NB4 (cell line): ENCODE measurements at regions not wholly inside any gene's neighbourhood (a gene's known extent, or its start where the extent isn't known, plus 50 kb on each side); places are given as distances from the start of the nearest gene placed in this dataset.

Experiments used
- DNase-seq: peaks from one replicate; pipeline ENCODE4 v3.0.0; 2010; ENCODE audit warnings: low read depth
- H3K4me3 ChIP-seq: one replicate; pipeline ENCODE4 v1.5.1; 2011; ENCODE audit warnings: mild to moderate bottlenecking, low read depth, low read length, moderate library complexity
- MYC ChIP-seq: IDR thresholded peaks from 2 replicates; pipeline ENCODE4 v1.6.1; 2011; ENCODE audit warnings: low read depth, low read length
- POLR2A ChIP-seq: IDR thresholded peaks from 2 replicates; pipeline ENCODE4 v1.6.1; 2011; ENCODE audit warnings: mild to moderate bottlenecking; ENCODE audit not compliant: insufficient read length; ENCODE audit errors: extremely low read depth
- TF ChIP-seq, protein P1 (sequence below): IDR thresholded peaks from one replicate; pipeline ENCODE4 v1.5.1; 2012; ENCODE audit warnings: low read depth, low read length
- TF ChIP-seq, protein P2 (sequence below): IDR thresholded peaks from 2 replicates; pipeline ENCODE4 v1.6.1; 2011; ENCODE audit warnings: low read depth, low read length

DNA sequence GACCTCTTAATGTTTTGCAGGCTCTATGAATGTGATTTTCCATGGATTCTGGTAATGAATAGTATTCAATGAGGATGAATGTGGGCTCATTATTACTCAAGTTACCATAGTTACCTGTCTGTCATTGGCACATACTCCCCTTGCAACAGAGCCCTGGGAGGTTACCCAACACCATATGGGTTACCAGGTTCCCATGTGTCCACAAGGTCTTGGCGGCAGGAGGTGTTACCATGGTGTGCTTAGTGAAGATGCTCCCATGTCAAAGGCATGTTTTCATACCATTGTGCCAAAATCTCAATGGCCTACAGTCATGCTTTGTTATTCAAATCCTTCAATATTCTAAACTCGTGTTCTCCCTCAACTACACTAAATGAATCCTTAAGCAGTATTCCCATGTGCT lies 232.5 kb downstream of the HDGFL1 start:
- no peak overlapping the region for H3K4me3 ChIP-seq
- TF ChIP-seq MYC (no peak), POLR2A (no peak)
- DNase-seq: no peak

DNA sequence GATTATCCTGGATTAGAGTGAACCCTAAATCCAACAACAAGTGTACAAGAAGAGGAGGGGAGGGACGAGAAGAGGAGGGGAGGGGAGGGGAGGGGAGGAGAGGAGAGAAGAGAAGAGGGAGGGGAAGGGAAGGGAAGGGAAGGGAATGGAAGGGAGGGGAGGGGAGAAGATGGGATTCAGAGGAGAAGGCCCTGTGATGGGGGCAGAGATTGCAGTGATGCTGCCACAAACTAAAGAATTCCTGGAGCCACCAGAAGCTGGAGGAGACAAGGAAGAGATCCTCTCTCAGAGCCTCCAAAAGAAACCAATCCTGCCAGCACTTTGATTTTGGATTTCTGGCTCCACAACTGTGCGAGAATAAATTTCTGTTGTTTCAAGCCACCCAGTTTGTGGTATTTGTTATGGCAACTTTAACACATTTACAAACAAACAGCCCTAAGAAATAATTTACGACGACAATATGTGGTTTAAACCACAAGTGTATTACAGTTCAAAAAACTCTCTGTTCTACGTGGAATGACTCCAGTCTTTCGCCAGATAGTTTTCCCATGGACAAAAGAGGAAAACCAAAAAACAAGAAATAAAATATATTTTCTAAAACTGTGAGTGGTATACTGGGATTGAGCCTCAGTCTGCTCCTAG lies 235.4 kb downstream of the HDGFL1 start:
- TF ChIP-seq POLR2A: no peak
- TF ChIP-seq MYC: no peak
- TF ChIP-seq, protein P1, sequence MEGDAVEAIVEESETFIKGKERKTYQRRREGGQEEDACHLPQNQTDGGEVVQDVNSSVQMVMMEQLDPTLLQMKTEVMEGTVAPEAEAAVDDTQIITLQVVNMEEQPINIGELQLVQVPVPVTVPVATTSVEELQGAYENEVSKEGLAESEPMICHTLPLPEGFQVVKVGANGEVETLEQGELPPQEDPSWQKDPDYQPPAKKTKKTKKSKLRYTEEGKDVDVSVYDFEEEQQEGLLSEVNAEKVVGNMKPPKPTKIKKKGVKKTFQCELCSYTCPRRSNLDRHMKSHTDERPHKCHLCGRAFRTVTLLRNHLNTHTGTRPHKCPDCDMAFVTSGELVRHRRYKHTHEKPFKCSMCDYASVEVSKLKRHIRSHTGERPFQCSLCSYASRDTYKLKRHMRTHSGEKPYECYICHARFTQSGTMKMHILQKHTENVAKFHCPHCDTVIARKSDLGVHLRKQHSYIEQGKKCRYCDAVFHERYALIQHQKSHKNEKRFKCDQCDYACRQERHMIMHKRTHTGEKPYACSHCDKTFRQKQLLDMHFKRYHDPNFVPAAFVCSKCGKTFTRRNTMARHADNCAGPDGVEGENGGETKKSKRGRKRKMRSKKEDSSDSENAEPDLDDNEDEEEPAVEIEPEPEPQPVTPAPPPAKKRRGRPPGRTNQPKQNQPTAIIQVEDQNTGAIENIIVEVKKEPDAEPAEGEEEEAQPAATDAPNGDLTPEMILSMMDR: no peak
- TF ChIP-seq, protein P2, sequence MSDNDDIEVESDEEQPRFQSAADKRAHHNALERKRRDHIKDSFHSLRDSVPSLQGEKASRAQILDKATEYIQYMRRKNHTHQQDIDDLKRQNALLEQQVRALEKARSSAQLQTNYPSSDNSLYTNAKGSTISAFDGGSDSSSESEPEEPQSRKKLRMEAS: no peak
- DNase-seq: no peak
- no peak overlapping the region for H3K4me3 ChIP-seq

DNA sequence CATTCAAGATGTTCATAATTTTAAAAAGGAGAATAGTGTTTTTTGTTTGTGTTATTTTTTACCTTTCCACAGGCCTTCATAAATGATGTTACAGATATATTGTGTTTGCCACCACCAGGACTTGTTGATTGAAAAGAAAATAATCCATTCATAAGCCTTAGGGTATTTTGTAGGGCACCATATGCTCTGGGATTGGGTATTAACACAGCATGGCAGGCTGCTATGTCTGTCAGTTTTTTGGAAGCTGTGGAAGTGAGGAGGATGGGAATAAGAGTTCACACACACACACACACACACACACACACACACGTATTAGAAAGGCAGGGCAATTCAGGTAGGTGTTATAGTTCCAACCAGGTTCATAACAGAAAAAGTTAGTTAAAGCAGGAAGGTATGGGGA lies 237.9 kb downstream of the HDGFL1 start:
- TF ChIP-seq, protein P2: no peak
- no peak overlapping the region for H3K4me3 ChIP-seq
- no peak for DNase-seq

DNA sequence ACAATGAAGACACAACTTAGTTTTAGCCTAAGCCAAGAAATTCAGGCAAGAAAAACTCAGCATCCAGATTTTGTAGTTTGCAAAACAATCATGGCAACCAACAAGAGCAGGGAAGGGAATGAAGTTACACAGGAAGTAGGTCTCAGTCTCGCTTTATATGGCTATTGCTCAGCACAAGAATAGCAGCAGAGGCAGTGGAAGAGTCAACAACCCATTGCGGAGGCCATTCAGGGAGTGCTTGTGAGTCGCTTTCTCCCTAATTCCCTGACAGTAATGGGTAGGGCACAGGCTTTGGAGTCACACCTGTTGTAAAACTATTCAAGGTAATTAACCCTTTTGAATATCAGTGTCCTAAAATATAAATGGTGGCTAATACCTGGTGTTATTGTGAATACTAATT lies 238.5 kb downstream of the HDGFL1 start:
- TF ChIP-seq, protein P2: no peak
- TF ChIP-seq MYC (no peak), POLR2A (no peak)
- TF ChIP-seq, protein P1: no peak
- no peak overlapping the region for H3K4me3 ChIP-seq
- no peak for DNase-seq

DNA sequence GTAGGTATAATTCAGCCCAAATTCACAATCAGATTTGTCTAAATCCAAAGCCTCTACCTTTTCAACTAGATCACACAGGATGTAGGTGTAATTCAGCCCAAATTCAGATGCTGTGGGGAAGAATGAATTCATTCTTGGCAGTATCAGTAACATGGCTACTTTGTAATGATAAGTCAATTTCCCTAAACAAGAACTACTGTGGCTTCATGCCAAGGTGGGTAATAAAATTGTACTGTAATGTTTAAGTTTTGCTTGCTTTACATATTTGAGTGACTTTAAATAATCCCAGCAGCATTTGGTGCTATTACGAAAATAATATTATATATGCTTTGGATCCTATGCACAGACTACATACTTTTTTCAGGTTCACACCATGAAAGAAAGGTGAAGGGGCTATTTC lies 239.1 kb downstream of the HDGFL1 start:
- TF ChIP-seq, protein P1: no peak
- TF ChIP-seq, protein P2: no peak
- TF ChIP-seq MYC (no peak), POLR2A (no peak)
- no peak for DNase-seq
- no peak overlapping the region for H3K4me3 ChIP-seq

DNA sequence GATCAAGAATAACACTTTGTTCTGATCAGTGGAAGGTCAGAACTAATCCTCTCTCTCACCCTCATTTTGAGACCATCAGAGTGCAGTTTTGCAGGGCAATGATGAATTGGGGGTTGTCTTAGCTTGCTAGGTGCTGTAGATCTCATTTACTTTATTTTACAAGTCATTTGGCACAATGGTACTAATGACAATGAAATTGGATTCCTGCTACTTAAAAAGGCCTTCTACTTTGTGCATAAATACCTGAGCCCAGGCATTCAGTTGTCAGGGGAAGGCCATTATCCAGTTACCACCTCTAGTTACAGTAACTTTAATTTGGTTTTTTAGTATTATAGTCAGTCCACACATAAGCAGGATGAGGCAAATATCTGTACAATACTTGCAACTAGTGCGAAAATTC lies 240.0 kb downstream of the HDGFL1 start:
- TF ChIP-seq, protein P1: no peak
- TF ChIP-seq POLR2A (no peak), MYC (no peak)
- TF ChIP-seq, protein P2: no peak
- no peak overlapping the region for H3K4me3 ChIP-seq
- no peak for DNase-seq

DNA sequence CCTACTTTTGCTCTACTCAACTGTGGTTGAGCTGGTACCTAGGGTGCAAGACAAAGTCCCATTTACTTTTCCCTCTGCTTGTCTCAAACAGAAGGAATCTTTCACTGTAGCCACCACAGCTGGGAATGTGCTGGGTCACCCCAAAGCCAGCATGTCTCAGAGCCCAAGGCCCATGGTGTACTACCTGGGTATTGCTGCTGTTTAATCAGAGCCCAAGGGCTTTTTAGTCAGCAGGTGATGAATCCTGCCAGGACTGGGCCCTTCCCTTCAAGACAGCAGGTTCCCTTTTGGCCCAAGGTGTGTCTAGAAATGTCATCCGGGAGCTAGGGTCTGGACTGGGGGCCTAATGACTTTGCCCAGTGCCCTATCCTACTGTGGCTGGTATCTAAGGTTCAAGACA lies 249.8 kb downstream of the HDGFL1 start:
- H3K4me3 ChIP-seq: no peak overlapping the region
- DNase-seq: no peak

More for the DNA sequence above, 249.8 kb downstream of the HDGFL1 start:
- TF ChIP-seq POLR2A: no peak
- TF ChIP-seq, protein P2: no peak
- TF ChIP-seq, protein P1: no peak
- no peak for TF ChIP-seq MYC
